ENCODE measurements at regions not wholly inside any gene's neighbourhood (a gene's known extent, or its start where the extent isn't known, plus 50 kb on each side); places are given as distances from the start of the nearest gene placed in this dataset.
A peak's percentile ranks its signal among the peaks of the same experiment; 100 is the strongest.
"Not testable (repeated sequence)": the region's sequence is repeated elsewhere in the genome, so short reads cannot be mapped to it uniquely, and the experiment has no call there.

GRCh38 chr5:32928761-32929160 lies 217.6 kb downstream of the NPR3 start:
- DNase-seq (ENCODE audit: low read depth in 2 of 2): peak in 1 of 2 experiments; percentile 11

- DNase-seq (ENCODE audit: low read depth in 2 of 2): not testable (repeated sequence)
Measured at GRCh38 chr5:32931438-32931837, 220.3 kb downstream of the NPR3 start.

GRCh38 chr5:32932241-32932935 lies 221.3 kb downstream of the NPR3 start:
- no peak for DNase-seq (ENCODE audit: low read depth in 2 of 2)

- DNase-seq (ENCODE audit: low read depth in 2 of 2): no peak
Measured at GRCh38 chr5:32933692-32934091, 222.6 kb downstream of the NPR3 start.

- DNase-seq (ENCODE audit: low read depth in 2 of 2): no peak
Measured at GRCh38 chr5:32934529-32934928, 223.4 kb downstream of the NPR3 start.

- no peak for DNase-seq (ENCODE audit: low read depth in 2 of 2)
Measured at GRCh38 chr5:32935283-32935682, 224.2 kb downstream of the NPR3 start.

- no peak for DNase-seq (ENCODE audit: low read depth in 2 of 2)
Measured at GRCh38 chr5:32936329-32936728, 225.2 kb downstream of the NPR3 start.

- no peak for DNase-seq (ENCODE audit: low read depth in 2 of 2)
Measured at GRCh38 chr5:32942225-32942989, 231.3 kb downstream of the NPR3 start.

GRCh38 chr5:32949286-32949970 lies 238.3 kb downstream of the NPR3 start:
- DNase-seq (ENCODE audit: low read depth in 2 of 2): no peak

- DNase-seq (ENCODE audit: low read depth in 2 of 2): no peak
Measured at GRCh38 chr5:32951003-32951402, 239.9 kb downstream of the NPR3 start.

- DNase-seq (ENCODE audit: low read depth in 2 of 2): no peak
Measured at GRCh38 chr5:32951878-32952277, 240.8 kb downstream of the NPR3 start.

- DNase-seq (ENCODE audit: low read depth in 2 of 2): not testable (repeated sequence)
Measured at GRCh38 chr5:32952421-32952820, 241.3 kb downstream of the NPR3 start.

GRCh38 chr5:32953694-32954093 lies 242.6 kb downstream of the NPR3 start:
- no peak for DNase-seq (ENCODE audit: low read depth in 2 of 2)

- no peak for DNase-seq (ENCODE audit: low read depth in 2 of 2)
Measured at GRCh38 chr5:32955814-32956213, 244.7 kb downstream of the NPR3 start.

GRCh38 chr5:32960340-32961058 lies 249.4 kb downstream of the NPR3 start:
- DNase-seq (ENCODE audit: low read depth in 2 of 2): no peak

GRCh38 chr5:32961059-32961415 lies 249.9 kb downstream of the NPR3 start:
- no peak for DNase-seq (ENCODE audit: low read depth in 2 of 2)

- DNase-seq (ENCODE audit: low read depth in 2 of 2): peak; percentile 27 to 29
Measured at GRCh38 chr5:32964261-32964660, 253.1 kb downstream of the NPR3 start.

- no peak for DNase-seq (ENCODE audit: low read depth in 2 of 2)
Measured at GRCh38 chr5:32973646-32974045, 262.5 kb downstream of the NPR3 start.

- no peak for DNase-seq (ENCODE audit: low read depth in 2 of 2)
Measured at GRCh38 chr5:32975656-32976375, 264.7 kb downstream of the NPR3 start.

GRCh38 chr5:32981061-32981460 lies 269.9 kb downstream of the NPR3 start:
- DNase-seq (ENCODE audit: low read depth in 2 of 2): no peak

GRCh38 chr5:32984851-32985610 lies 273.9 kb downstream of the NPR3 start:
- peak in 1 of 2 experiments; percentile 12 for DNase-seq (ENCODE audit: low read depth in 2 of 2)

All from fibroblast of skin of left biceps (primary cell).